B cell (primary cell): ENCODE measurements at regions not wholly inside any gene's neighbourhood (a gene's known extent, or its start where the extent isn't known, plus 50 kb on each side); places are given as distances from the start of the nearest gene placed in this dataset.

Source experiments
- ATAC-seq: fragments of 200-7000 bp; cut with Tn5 transposase; one replicate; pipeline ENCODE4 v1.10.0; 2021; ENCODE audit warnings: low read depth, mild to moderate bottlenecking, moderate number of reproducible peaks, moderate library complexity
- CTCF ChIA-PET: fragments of 350-600 bp; sonication (Branson Sonifier 250); formaldehyde crosslinking; loops from one replicate; lab custom pipeline; 2021; ENCODE audit warnings: antibody characterized with exemption, inconsistent platforms; lab: Charles Lee
- POLR2A ChIA-PET: fragments of 350-600 bp; sonication (Branson Sonifier 250); formaldehyde crosslinking; loops from one replicate; lab custom pipeline; 2021; ENCODE audit warnings: antibody characterized with exemption; lab: Charles Lee
- DNase-seq: peaks from one replicate; pipeline ENCODE4 v3.0.0; 2013
- H2AFZ ChIP-seq: 2 replicates; pipeline ENCODE4 v1.6.1; 2012; ENCODE audit warnings: mild to moderate bottlenecking, low read depth, low read length; ENCODE audit not compliant: insufficient read depth, poor library complexity, severe bottlenecking
- H3K27ac ChIP-seq, 2 donors: 1 replicate in 1 of 2; 2 replicates in 1 of 2; pipeline ENCODE4 v1.5.1; 2012 to 2013; ENCODE audit warnings: low read length in 2 of 2, mild to moderate bottlenecking in 2 of 2, moderate library complexity in 1 of 2
- H3K27me3 ChIP-seq, 4 experiments: fragments of 200-600 bp in 1 of 4; sonication (generic) in 1 of 4; replicated peaks in 1 of 4; 1 replicate in 2 of 4; 2 replicates in 2 of 4; pipeline versions ENCODE4 v1.6.1 to v1.7.0; 2013 to 2016; ENCODE audit warnings: low read length in 3 of 4, mild to moderate bottlenecking in 2 of 4, mixed read lengths in 1 of 4, moderate library complexity in 1 of 4; ENCODE audit not compliant: insufficient read depth in 4 of 4, control insufficient read depth in 3 of 4; ENCODE audit errors: control extremely low read depth in 1 of 4
- H3K36me3 ChIP-seq, 2 experiments: replicated peaks in 1 of 2; 1 replicate in 1 of 2; 2 replicates in 1 of 2; pipeline versions ENCODE4 v1.6.1 to v1.7.1; 2013; ENCODE audit warnings: low read length in 1 of 2; ENCODE audit not compliant: insufficient read depth in 2 of 2, control insufficient read depth in 1 of 2; ENCODE audit errors: control extremely low read depth in 1 of 2, extremely low read depth in 1 of 2
- H3K4me1 ChIP-seq, 2 donors: fragments of 200-600 bp in 1 of 2; sonication (generic) in 1 of 2; 1 replicate in 1 of 2; 2 replicates in 1 of 2; pipeline versions ENCODE4 v1.5.1 to v1.6.1; 2013 to 2017; ENCODE audit warnings: low read length in 2 of 2; ENCODE audit not compliant: control insufficient read depth in 2 of 2, insufficient read depth in 2 of 2
- H3K4me2 ChIP-seq: replicated peaks from 2 replicates; pipeline ENCODE3; 2012; ENCODE audit warnings: mild to moderate bottlenecking, low read depth, low read length; ENCODE audit not compliant: poor library complexity, severe bottlenecking
- H3K4me3 ChIP-seq, 5 experiments: fragments of 200-600 bp in 1 of 5; sonication (generic) in 1 of 5; 1 replicate in 3 of 5; 2 replicates in 2 of 5; pipeline versions ENCODE4 v1.5.1 to v1.7.0; 2011 to 2016; ENCODE audit warnings: low read length in 4 of 5, mild to moderate bottlenecking in 4 of 5, low read depth in 2 of 5, control low read depth in 1 of 5, moderate library complexity in 1 of 5; ENCODE audit not compliant: insufficient read depth in 1 of 5; ENCODE audit errors: control extremely low read depth in 1 of 5, extremely low read depth in 1 of 5
- H3K79me2 ChIP-seq: fragments of 200-600 bp; sonication (generic); one replicate; pipeline ENCODE4 v1.6.0; 2016; ENCODE audit warnings: low read length; ENCODE audit not compliant: control insufficient read depth, insufficient read depth
- H3K9ac ChIP-seq: fragments of 200-600 bp; sonication (generic); 2 replicates; pipeline ENCODE4 v1.6.1; 2017; ENCODE audit warnings: mild to moderate bottlenecking, low read length, moderate library complexity
- H3K9me3 ChIP-seq, 3 donors: one replicate each; pipeline versions ENCODE4 v1.6.1 to v1.7.1; 2013; ENCODE audit warnings: low read length in 2 of 3; ENCODE audit not compliant: control insufficient read depth in 2 of 3, insufficient read depth in 1 of 3; ENCODE audit errors: control extremely low read depth in 1 of 3
- H4K20me1 ChIP-seq: 2 replicates; pipeline ENCODE4 v1.6.0; 2012; ENCODE audit warnings: mild to moderate bottlenecking, low read length; ENCODE audit not compliant: insufficient read depth, control insufficient read depth, poor library complexity, severe bottlenecking
- H3K27ac Mint-ChIP-seq: one replicate; pipeline ENCODE4 v1.8.0; 2021; ENCODE audit warnings: mixed read lengths
- H3K27me3 Mint-ChIP-seq: one replicate; pipeline ENCODE4 v1.8.0; 2021; ENCODE audit warnings: mixed read lengths
- H3K4me1 Mint-ChIP-seq: one replicate; pipeline ENCODE4 v1.8.0; 2021; ENCODE audit warnings: mixed read lengths
- H3K4me3 Mint-ChIP-seq: one replicate; pipeline ENCODE4 v1.8.0; 2021; ENCODE audit warnings: mixed read lengths
- H3K9me3 Mint-ChIP-seq: one replicate; pipeline ENCODE4 v1.8.0; 2022; ENCODE audit warnings: mixed read lengths; ENCODE audit not compliant: insufficient read depth
- EZH2 ChIP-seq: IDR thresholded peaks from 2 replicates; pipeline ENCODE4 v1.6.1; 2012; ENCODE audit warnings: borderline replicate concordance, low read depth, mild to moderate bottlenecking, moderate library complexity, low read length; ENCODE audit not compliant: insufficient read depth, poor library complexity, severe bottlenecking
- WGBS: methylation state at CpG from one replicate; pipeline ENCODE4 v1.1.5; 2013; ENCODE audit warnings: missing lambda C conversion rate; ENCODE audit not compliant: insufficient coverage; 5-methylcytosine and 5-hydroxymethylcytosine counted together
- intact Hi-C: fragments of 100-400 bp; cut with micrococcal nuclease; formaldehyde crosslinking; loops from one replicate; pipeline ENCODE4 v1.10.0; 2022
- TF ChIP-seq, protein P1 (sequence below): fragments of 200-600 bp; IDR thresholded peaks from one replicate; pipeline ENCODE4 v1.8.0; 2022; ENCODE audit warnings: antibody characterized with exemption, mild to moderate bottlenecking

DNA sequence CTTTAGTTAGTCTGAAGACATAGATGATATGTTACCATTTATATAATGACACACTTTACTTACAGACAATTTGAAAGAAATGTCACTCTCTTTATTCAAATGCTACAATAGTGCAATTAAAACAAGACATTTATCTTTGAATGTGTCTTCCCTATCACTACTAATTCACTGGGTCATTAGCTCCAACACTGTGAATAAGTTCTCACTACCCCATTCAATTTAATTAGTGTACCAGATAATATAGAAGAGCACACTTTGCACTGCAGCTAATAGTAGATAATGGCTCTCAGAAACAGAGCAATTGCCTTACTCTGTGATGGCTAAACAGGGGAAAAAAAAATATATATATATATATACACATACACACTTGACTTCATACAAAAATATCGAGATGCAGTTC lies 497.0 kb downstream of the DTWD2 start:
- Histone ChIP-seq H3K9ac (no peak overlapping the region), H3K4me1 (no peaks in the 10 kb centered on the region), H3K79me2 (no peaks in the 10 kb centered on the region), H3K27ac (no peak overlapping the region), H3K36me3 (no peaks in the 10 kb centered on the region), H3K9me3 (peaks cover 0 to 5% (median 0%) of the 10 kb centered on the region in 3 donors), H3K27me3 (no peaks in the 10 kb centered on the region), H3K4me3 (no peak overlapping the region), H4K20me1 (no peaks in the 10 kb centered on the region), H3K4me2 (no peak overlapping the region), H2AFZ (no peak overlapping the region)
- no CpG with 5 or more reads among the region's 1 CpG for WGBS
- no peaks in the 10 kb centered on the region for H3K9me3 Mint-ChIP-seq
- H3K4me3 Mint-ChIP-seq = no peak overlapping the region
- CTCF ChIA-PET = no interaction called here
- TF ChIP-seq, protein P1, sequence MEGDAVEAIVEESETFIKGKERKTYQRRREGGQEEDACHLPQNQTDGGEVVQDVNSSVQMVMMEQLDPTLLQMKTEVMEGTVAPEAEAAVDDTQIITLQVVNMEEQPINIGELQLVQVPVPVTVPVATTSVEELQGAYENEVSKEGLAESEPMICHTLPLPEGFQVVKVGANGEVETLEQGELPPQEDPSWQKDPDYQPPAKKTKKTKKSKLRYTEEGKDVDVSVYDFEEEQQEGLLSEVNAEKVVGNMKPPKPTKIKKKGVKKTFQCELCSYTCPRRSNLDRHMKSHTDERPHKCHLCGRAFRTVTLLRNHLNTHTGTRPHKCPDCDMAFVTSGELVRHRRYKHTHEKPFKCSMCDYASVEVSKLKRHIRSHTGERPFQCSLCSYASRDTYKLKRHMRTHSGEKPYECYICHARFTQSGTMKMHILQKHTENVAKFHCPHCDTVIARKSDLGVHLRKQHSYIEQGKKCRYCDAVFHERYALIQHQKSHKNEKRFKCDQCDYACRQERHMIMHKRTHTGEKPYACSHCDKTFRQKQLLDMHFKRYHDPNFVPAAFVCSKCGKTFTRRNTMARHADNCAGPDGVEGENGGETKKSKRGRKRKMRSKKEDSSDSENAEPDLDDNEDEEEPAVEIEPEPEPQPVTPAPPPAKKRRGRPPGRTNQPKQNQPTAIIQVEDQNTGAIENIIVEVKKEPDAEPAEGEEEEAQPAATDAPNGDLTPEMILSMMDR = no peak
- no peak for TF ChIP-seq EZH2
- ATAC-seq = no peak
- intact Hi-C loops = no loop called here
- no peak for DNase-seq
- POLR2A ChIA-PET = no interaction called here
- H3K27ac Mint-ChIP-seq = no peak overlapping the region
- no peaks in the 10 kb centered on the region for H3K27me3 Mint-ChIP-seq
- no peaks in the 10 kb centered on the region for H3K4me1 Mint-ChIP-seq

DNA sequence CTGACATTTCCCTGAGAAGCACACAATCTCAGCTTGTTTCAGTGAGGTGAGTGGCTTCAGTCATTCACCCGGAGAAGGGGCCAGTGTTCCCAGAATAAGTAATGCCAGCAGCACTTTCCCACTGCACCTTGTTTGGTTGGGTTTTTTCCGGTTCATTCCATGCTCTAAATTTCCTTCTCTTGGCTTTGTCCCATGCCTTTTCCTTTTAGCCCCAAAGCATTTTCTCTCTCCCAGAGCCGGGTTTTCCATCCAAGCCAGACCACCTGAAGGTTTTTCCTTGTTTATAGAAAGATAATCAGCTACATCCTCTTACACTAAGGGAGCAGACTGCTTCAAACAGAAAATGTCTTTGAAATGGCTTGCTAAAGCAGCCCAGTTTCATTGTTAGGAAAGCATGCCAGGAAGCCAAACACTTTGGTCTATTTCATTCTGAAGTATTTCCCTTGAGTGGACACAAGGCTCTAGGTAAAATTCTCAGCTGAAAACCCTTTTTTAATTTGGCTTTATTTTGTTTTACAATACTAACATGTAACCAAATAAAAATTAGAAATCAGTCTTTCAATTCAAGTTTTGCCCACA lies 501.6 kb downstream of the DTWD2 start:
- Histone ChIP-seq H3K9ac (no peak overlapping the region), H3K4me3 (no peak overlapping the region), H3K36me3 (no peaks in the 10 kb centered on the region), H3K4me1 (no peaks in the 10 kb centered on the region), H3K4me2 (no peak overlapping the region), H3K9me3 (peaks cover 0 to 9% (median 0%) of the 10 kb centered on the region in 3 donors), H4K20me1 (no peaks in the 10 kb centered on the region), H3K79me2 (no peaks in the 10 kb centered on the region), H3K27ac (no peak overlapping the region), H3K27me3 (no peaks in the 10 kb centered on the region), H2AFZ (no peak overlapping the region)
- ChIA-PET CTCF (no interaction called here), POLR2A (no interaction called here)
- Mint-ChIP-seq H3K27me3 (no peaks in the 10 kb centered on the region), H3K4me1 (peaks cover 2% of the 10 kb centered on the region), H3K4me3 (no peak overlapping the region), H3K9me3 (peaks cover 4% of the 10 kb centered on the region), H3K27ac (no peak overlapping the region)
- 80% methylated on average over 1 of the region's 3 CpGs for WGBS
- DNase-seq (no peak), ATAC-seq (no peak)
- TF ChIP-seq, protein P1 = no peak
- TF ChIP-seq EZH2 = no peak
- intact Hi-C loops = no loop called here
